A549 (cell line): ENCODE measurements at regions not wholly inside any gene's neighbourhood (a gene's known extent, or its start where the extent isn't known, plus 50 kb on each side); places are given as distances from the start of the nearest gene placed in this dataset.

Source experiments
- ATAC-seq, 2 experiments: fragments of 200-7000 bp in 1 of 2; fragments of >200 bp in 1 of 2; cut with Nextera tagmentation in 1 of 2; cut with Tn5 transposase in 1 of 2; 3 replicates each; pipeline versions ENCODE4 v1.8.0 to v1.9.1; 2018 to 2020; ENCODE audit warnings: mild to moderate bottlenecking in 1 of 2, moderate library complexity in 1 of 2
- CTCF ChIA-PET: fragments of 300-600 bp; sonication (Branson Sonifier 250); formaldehyde crosslinking; extraction: SDS; loops from one replicate; lab custom pipeline; 2021; ENCODE audit warnings: antibody characterized with exemption, inconsistent platforms; lab: Yijun Ruan, JAX
- POLR2A ChIA-PET: fragments of 350-600 bp; formaldehyde crosslinking; extraction: SDS; loops from one replicate; lab custom pipeline; 2021; ENCODE audit warnings: antibody characterized with exemption, inconsistent platforms; lab: Yijun Ruan, JAX
- DNase-seq, 2 experiments: peaks; one replicate each; pipeline versions ENCODE4 v3.0.0 to v3.0.0-alpha.2; 2011 to 2016; ENCODE audit warnings: low read depth in 1 of 2, low spot score in 1 of 2
- FAIRE-seq: peaks from 2 replicates; lab custom pipeline; 2011; peaks lifted over from hg19 to GRCh38; lab: Jason Lieb, UNC
- H3K27ac ChIP-seq, 2 experiments: fragments of >200 bp; sonication (Bioruptor Twin); formaldehyde crosslinking; 3 replicates each; pipeline ENCODE4 v1.5.1; 2016 to 2017
- H3K4me1 ChIP-seq: fragments of >200 bp; sonication (Bioruptor Twin); formaldehyde crosslinking; 3 replicates; pipeline ENCODE4 v1.6.1; 2016
- H3K4me2 ChIP-seq: fragments of >200 bp; sonication (Bioruptor Twin); formaldehyde crosslinking; 3 replicates; pipeline ENCODE4 v1.6.1; 2016
- H3K4me3 ChIP-seq: fragments of >200 bp; sonication (Bioruptor Twin); formaldehyde crosslinking; 3 replicates; pipeline ENCODE4 v1.5.1; 2016
- H3K9me3 ChIP-seq: fragments of >200 bp; sonication (Bioruptor Twin); formaldehyde crosslinking; 3 replicates; pipeline ENCODE4 v1.6.1; 2016
- BCL3 ChIP-seq: fragments of >200 bp; sonication (Bioruptor Twin); formaldehyde crosslinking; IDR thresholded peaks from 3 replicates; pipeline ENCODE4 v1.6.1; 2016
- BHLHE40 ChIP-seq: IDR thresholded peaks from 2 replicates; pipeline ENCODE4 v1.6.1; 2012; ENCODE audit warnings: low read depth, low read length, inconsistent platforms
- CBX8 ChIP-seq: fragments of 200-600 bp; sonication (generic); IDR thresholded peaks from 2 replicates; pipeline ENCODE4 v1.6.1; 2016
- CHD2 ChIP-seq: fragments of 150-350 bp; IDR thresholded peaks from 2 replicates; pipeline ENCODE4 v1.6.1; 2014; ENCODE audit warnings: low read length; ENCODE audit not compliant: partially characterized antibody
- CTCF ChIP-seq: fragments of >200 bp; sonication (Bioruptor Twin); formaldehyde crosslinking; IDR thresholded peaks from 3 replicates; pipeline ENCODE4 v1.5.1; 2016
- E2F6 ChIP-seq: IDR thresholded peaks from 2 replicates; pipeline ENCODE4 v1.6.1; 2012; ENCODE audit warnings: low read depth, borderline replicate concordance
- EHF ChIP-seq: fragments of 250-450 bp; sonication (Bioruptor Pico); IDR thresholded peaks from 2 replicates; pipeline ENCODE4 v1.5.0; 2020; ENCODE audit warnings: mild to moderate bottlenecking
- ELK1 ChIP-seq: fragments of 150-350 bp; IDR thresholded peaks from 2 replicates; pipeline ENCODE4 v1.6.1; 2014; ENCODE audit warnings: low read depth, mild to moderate bottlenecking, low read length
- EP300 ChIP-seq, 2 experiments: fragments of >200 bp; sonication (Bioruptor Twin); formaldehyde crosslinking; IDR thresholded peaks; 2 replicates in 1 of 2; 3 replicates in 1 of 2; pipeline ENCODE4 v1.6.1; 2016 to 2017
- FOSL2 ChIP-seq, 2 experiments: fragments of 450-650 bp in 1 of 2; fragments of >200 bp in 1 of 2; sonication (Bioruptor Twin) in 1 of 2; formaldehyde crosslinking; IDR thresholded peaks; 2 replicates each; pipeline versions ENCODE4 v1.5.0 to v1.6.1; 2016 to 2020; ENCODE audit warnings: mild to moderate bottlenecking in 1 of 2, moderate library complexity in 1 of 2
- HEYL ChIP-seq: fragments of 250-450 bp; sonication (Bioruptor Pico); IDR thresholded peaks from 2 replicates; pipeline ENCODE4 v1.8.0; 2021; ENCODE audit warnings: mild to moderate bottlenecking, moderate library complexity
- HOXA7 ChIP-seq: fragments of 250-450 bp; sonication (Bioruptor Pico); IDR thresholded peaks from 2 replicates; pipeline ENCODE4 v1.5.0; 2020; ENCODE audit warnings: mild to moderate bottlenecking, moderate library complexity
- JUN ChIP-seq, 2 experiments: fragments of >200 bp; sonication (Bioruptor Twin); formaldehyde crosslinking; IDR thresholded peaks; 2 replicates in 1 of 2; 3 replicates in 1 of 2; pipeline ENCODE4 v1.6.1; 2016 to 2017
- MAZ ChIP-seq: fragments of 150-350 bp; IDR thresholded peaks from 2 replicates; pipeline ENCODE4 v1.6.1; 2014; ENCODE audit warnings: antibody characterized with exemption, low read depth, low read length, borderline replicate concordance
- MYC ChIP-seq: IDR thresholded peaks from 2 replicates; pipeline ENCODE4 v1.6.1; 2012; ENCODE audit warnings: mild to moderate bottlenecking, inconsistent platforms, low read length, improper control_type of control experiment, borderline replicate concordance
- NFE2L2 ChIP-seq: fragments of 150-350 bp; conservative IDR thresholded peaks from 2 replicates; pipeline ENCODE4 v1.6.1; 2014; ENCODE audit warnings: low read length
- NPAS2 ChIP-seq: fragments of 250-450 bp; sonication (Bioruptor Pico); IDR thresholded peaks from 2 replicates; pipeline ENCODE4 v1.8.0; 2022; ENCODE audit warnings: mild to moderate bottlenecking, moderate library complexity, borderline replicate concordance
- PBX3 ChIP-seq: IDR thresholded peaks from 2 replicates; pipeline ENCODE4 v1.6.1; 2012
- PHF8 ChIP-seq: fragments of 200-600 bp; sonication (generic); IDR thresholded peaks from 2 replicates; pipeline ENCODE4 v1.6.1; 2016; ENCODE audit warnings: low read depth, mild to moderate bottlenecking, antibody characterized with exemption, moderate library complexity, borderline replicate concordance
- POLR2A ChIP-seq: IDR thresholded peaks from 2 replicates; pipeline ENCODE4 v1.6.1; 2012; ENCODE audit warnings: mild to moderate bottlenecking, low read length
- POLR2AphosphoS2 ChIP-seq: conservative IDR thresholded peaks from 2 replicates; pipeline ENCODE4 v1.6.1; 2012; ENCODE audit warnings: low read length, improper control_type of control experiment, inconsistent platforms
- RARB ChIP-seq: fragments of 250-450 bp; sonication (Bioruptor Pico); IDR thresholded peaks from 2 replicates; pipeline ENCODE4 v1.8.0; 2021; ENCODE audit warnings: mild to moderate bottlenecking, moderate library complexity
- RFX5 ChIP-seq: fragments of 450-650 bp; IDR thresholded peaks from 2 replicates; pipeline ENCODE4 v1.7.1; 2014; ENCODE audit warnings: antibody characterized with exemption, mild to moderate bottlenecking, moderate library complexity
- SMC3 ChIP-seq: fragments of >200 bp; sonication (Bioruptor Twin); formaldehyde crosslinking; IDR thresholded peaks from 3 replicates; pipeline ENCODE4 v1.6.1; 2018; ENCODE audit warnings: inconsistent platforms
- SREBF2 ChIP-seq: fragments of 450-650 bp; IDR thresholded peaks from 2 replicates; pipeline ENCODE4 v1.6.1; 2014; ENCODE audit warnings: mild to moderate bottlenecking, moderate library complexity
- TFCP2L1 ChIP-seq: fragments of 250-450 bp; sonication (Bioruptor Pico); IDR thresholded peaks from 2 replicates; pipeline ENCODE4 v1.5.0; 2021; ENCODE audit warnings: mild to moderate bottlenecking
- USF2 ChIP-seq: fragments of 450-650 bp; IDR thresholded peaks from 2 replicates; pipeline ENCODE4 v1.6.1; 2014; ENCODE audit warnings: antibody characterized with exemption
- ZSCAN20 ChIP-seq: fragments of 250-450 bp; sonication (Bioruptor Pico); IDR thresholded peaks from 2 replicates; pipeline ENCODE4 v1.8.0; 2022; ENCODE audit warnings: mild to moderate bottlenecking, moderate library complexity
- WGBS: methylation state at CpG from one replicate; pipeline ENCODE4 v1.1.6; 2017; ENCODE audit errors: missing lambda C conversion rate; 5-methylcytosine and 5-hydroxymethylcytosine counted together

- H3K4me1 ChIP-seq, result no peaks in the 10 kb centered on the region
- no peaks in the 10 kb centered on the region for H3K9me3 ChIP-seq
- CTCF ChIA-PET, result no interaction called here
- H3K4me3 ChIP-seq, result no peak overlapping the region
- no peak for FAIRE-seq
- WGBS, result 97% methylated on average over 4 of the region's 4 CpGs
- H3K27ac ChIP-seq, result no peak overlapping the region
- no peak for ATAC-seq
- DNase-seq, result no peak
- TF ChIP-seq POLR2AphosphoS2 (no peak), TFCP2L1 (CRISPR knock-in tag) (no peak), SREBF2 (no peak), EP300 (IDR thresholded peaks at IDR 0.05) (no peak), NPAS2 (CRISPR knock-in tag) (no peak), ZSCAN20 (CRISPR knock-in tag) (no peak), BCL3 (no peak), PBX3 (no peak), BHLHE40 (no peak), RARB (CRISPR knock-in tag) (no peak), EHF (CRISPR knock-in tag) (no peak), FOSL2 (IDR thresholded peaks at IDR 0.05) (no peak), FOSL2 (CRISPR knock-in tag; IDR thresholded peaks at IDR 0.05) (no peak), POLR2A (no peak), JUN (IDR thresholded peaks at IDR 0.05) (no peak), HOXA7 (no peak)
- H3K4me2 ChIP-seq, result no peak overlapping the region
- POLR2A ChIA-PET, result no interaction called here
Observed at GRCh38 chr4:73929278-73929677, 52.5 kb downstream of the PF4 start.

GRCh38 chr4:73923631-73923937 lies 54.4 kb downstream of the CXCL1 start:
- no peak for TF ChIP-seq CBX8
- H3K4me2 ChIP-seq, result no peak overlapping the region
- FAIRE-seq (no peak), ATAC-seq (no peak), DNase-seq (no peak)
- H3K27ac ChIP-seq, result no peak overlapping the region; a peak in 1 of 6 replicates
- ChIA-PET POLR2A (no interaction called here), CTCF (interaction anchor here (0.6 to 2.9 kb wide), 13 partner anchors 9 to 345 kb away, joined by 3 to 17 read pairs (median 4); partner anchors contain the start of gene CXCL1)
- no peaks in the 10 kb centered on the region for H3K9me3 ChIP-seq
- no peak overlapping the region for H3K4me3 ChIP-seq
- WGBS, result 68% methylated on average over 1 of the region's 1 CpG
- peaks cover 7% of the 10 kb centered on the region for H3K4me1 ChIP-seq

- H3K4me1 ChIP-seq, result peaks cover 12% of the 10 kb centered on the region
- FAIRE-seq (no peak), DNase-seq (peak in 1 of 2 experiments; percentile 47), ATAC-seq (no peak)
- H3K27ac ChIP-seq, result peak overlapping the region; percentile 38 to 46; a peak in 3 of 6 replicates
- 51% methylated on average over 1 of the region's 1 CpG for WGBS
- no peak overlapping the region for H3K4me3 ChIP-seq
- H3K4me2 ChIP-seq, result peak overlapping the region; percentile 31; the same call in 1 of the 3 replicates
- no peaks in the 10 kb centered on the region for H3K9me3 ChIP-seq
- POLR2A ChIA-PET, result no interaction called here
- CTCF ChIA-PET, result interaction anchor here (0.6 to 2.9 kb wide), 17 partner anchors 8 to 396 kb away, joined by 3 to 17 read pairs (median 4); partner anchors contain the start of gene CXCL1
- TF ChIP-seq USF2 (no peak), HOXA7 (no peak), E2F6 (no peak), POLR2AphosphoS2 (no peak), HEYL (CRISPR knock-in tag) (no peak), PHF8 (no peak), MAZ (no peak), ELK1 (no peak), MYC (no peak), CHD2 (no peak), NFE2L2 (no peak), RFX5 (no peak), SMC3 (peak; percentile 88), CTCF (peak; percentile 76)
Observed at GRCh38 chr4:73922766-73923630, 53.8 kb downstream of the CXCL1 start.
